GM12892 (cell line): ENCODE measurements at regions not wholly inside any gene's neighbourhood (a gene's known extent, or its start where the extent isn't known, plus 50 kb on each side); places are given as distances from the start of the nearest gene placed in this dataset.

ENCODE experiments used
- DNase-seq: peaks from one replicate; pipeline ENCODE4 v3.0.0; 2011; ENCODE audit not compliant: insufficient read length
- FAIRE-seq: peaks from 2 replicates; lab custom pipeline; 2011; peaks lifted over from hg19 to GRCh38; lab: Jason Lieb, UNC
- POLR2A ChIP-seq: IDR thresholded peaks from 2 replicates; pipeline ENCODE4 v1.6.1; 2011; ENCODE audit warnings: low read depth, low read length, control low read depth
- POLR2AphosphoS5 ChIP-seq: IDR thresholded peaks from 2 replicates; pipeline ENCODE4 v1.6.1; 2011; ENCODE audit warnings: low read depth, low read length, control low read depth
- TAF1 ChIP-seq: IDR thresholded peaks from 2 replicates; pipeline ENCODE4 v1.6.1; 2011; ENCODE audit warnings: low read depth, mild to moderate bottlenecking, control low read depth, low read length, borderline replicate concordance

DNA sequence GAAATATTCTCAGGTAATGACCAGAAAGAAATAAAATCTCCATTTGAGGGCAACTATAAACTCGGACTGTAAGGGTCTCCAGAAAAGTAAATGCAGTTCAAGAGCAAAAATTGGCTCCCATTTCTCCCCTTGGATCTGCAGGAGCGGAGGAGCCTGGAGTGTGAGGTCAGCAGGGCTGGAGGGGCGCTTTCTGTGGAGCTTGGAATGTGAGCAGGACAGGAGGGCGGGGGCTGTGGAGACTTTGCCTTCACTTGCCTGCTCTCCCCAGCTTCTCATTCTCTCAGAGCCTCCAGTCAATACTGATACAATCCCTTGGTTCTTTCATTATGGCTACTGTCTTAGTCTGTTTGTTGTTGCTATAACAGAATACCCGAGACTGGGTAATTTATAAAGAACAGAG lies 162.8 kb upstream of the ANKH start:
- TF ChIP-seq POLR2AphosphoS5 (no peak), POLR2A (no peak), TAF1 (no peak)
- FAIRE-seq (no peak), DNase-seq (no peak)

DNA sequence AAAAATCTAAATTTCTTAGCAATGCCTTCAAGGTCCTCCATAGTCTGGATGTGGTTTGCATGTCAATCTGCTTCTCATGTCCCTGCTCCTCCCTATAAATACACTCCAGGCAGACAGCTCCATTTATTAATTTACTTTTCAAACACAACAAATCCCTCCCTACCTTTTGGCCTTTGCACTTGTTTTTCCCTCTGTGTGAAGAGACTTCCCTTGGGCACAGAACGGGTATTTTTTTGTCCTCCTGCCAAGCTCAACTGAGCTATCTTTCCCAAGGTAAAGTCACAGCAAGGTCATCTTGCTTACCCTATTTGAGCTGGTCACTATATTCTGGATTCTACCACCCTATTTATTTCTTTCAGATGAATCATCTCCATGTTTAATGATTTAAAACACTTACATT lies 159.6 kb upstream of the ANKH start:
- DNase-seq (no peak), FAIRE-seq (no peak)
- TF ChIP-seq POLR2AphosphoS5 (no peak), POLR2A (no peak), TAF1 (no peak)

DNA sequence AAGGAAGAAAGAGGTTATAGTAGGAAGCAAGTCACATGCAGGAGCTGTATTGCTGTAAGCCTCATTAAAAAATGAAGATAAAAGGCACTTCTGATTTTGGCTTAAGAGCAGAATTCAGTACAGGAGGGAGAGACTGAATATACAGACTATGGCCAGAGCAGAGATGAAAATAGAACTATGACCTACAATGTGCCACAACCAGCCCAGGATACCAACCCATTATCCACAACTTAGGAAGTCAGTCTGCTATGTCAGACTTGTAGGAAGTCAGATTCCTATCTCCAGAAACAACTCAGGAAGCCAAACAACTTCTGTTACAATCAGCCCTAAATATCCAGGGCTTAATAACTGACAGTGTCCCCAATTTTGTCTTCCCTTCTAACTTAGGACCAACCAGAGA lies 156.2 kb upstream of the ANKH start:
- TF ChIP-seq POLR2AphosphoS5 (no peak), POLR2A (no peak), TAF1 (no peak)
- FAIRE-seq (no peak), DNase-seq (no peak)

DNA sequence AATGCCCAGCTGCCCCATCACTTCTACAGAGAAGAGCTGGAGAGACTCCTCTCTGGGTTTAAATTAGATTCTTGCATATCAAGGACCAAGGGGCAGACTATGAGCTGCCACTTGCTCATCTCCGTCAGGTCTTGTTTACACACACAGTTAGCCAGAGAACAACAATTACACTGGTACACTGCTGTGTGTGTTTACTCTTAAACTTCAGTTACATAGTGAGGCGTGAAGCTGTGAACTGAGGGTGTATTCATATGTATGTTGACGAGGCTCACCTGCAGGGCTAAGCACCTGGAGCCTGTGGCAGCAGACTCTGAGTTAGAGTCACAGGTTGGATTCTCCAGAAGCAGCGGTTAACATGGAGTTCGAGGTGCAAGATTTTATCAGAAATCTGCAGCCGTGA lies 155.4 kb upstream of the ANKH start:
- no peak for DNase-seq
- TF ChIP-seq TAF1 = no peak
- no peak for TF ChIP-seq POLR2AphosphoS5
- TF ChIP-seq POLR2A = no peak
- FAIRE-seq = no peak

DNA sequence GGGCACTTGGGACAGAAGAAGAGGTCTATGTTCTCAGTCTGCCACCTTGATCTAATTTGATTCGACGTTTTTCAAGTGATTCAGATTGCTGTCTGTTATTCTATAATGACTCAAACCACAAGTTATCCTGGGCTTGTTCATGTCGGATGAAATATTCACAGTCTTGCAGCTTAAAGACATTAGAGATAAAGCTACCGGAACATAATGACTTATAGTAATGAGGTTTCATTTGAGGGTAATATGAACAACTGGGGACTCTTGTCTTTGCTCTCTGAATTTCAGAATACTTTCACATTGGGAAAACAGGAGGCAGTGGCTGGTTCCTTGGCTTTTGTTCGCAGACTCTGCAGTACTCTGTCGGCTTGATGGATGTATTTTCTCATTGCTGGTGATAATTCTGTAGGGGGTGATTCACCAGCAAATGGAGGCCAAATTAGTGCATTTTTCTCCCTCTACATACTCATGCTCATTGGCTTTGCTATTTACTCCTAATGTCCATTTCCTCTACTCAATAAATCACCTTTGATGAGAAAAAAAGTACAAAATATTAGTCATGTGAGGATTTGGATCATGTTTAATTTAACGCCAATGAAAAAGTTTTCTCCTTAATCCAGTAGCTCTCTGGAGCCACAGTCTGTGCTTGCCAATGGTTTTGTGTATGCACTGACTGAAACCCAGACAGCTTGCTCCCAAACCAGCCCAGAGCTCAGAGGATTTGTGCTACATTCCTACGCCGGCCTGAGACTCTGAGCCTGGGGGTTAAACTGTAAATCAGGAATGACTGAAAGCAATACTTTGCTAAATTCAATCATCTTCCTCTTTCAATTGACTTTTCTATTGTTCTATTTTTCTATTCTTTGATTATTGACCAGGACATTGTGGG lies 154.7 kb upstream of the ANKH start:
- no peak for TF ChIP-seq POLR2A
- no peak for TF ChIP-seq TAF1
- TF ChIP-seq POLR2AphosphoS5 = no peak
- FAIRE-seq (no peak), DNase-seq (no peak)

DNA sequence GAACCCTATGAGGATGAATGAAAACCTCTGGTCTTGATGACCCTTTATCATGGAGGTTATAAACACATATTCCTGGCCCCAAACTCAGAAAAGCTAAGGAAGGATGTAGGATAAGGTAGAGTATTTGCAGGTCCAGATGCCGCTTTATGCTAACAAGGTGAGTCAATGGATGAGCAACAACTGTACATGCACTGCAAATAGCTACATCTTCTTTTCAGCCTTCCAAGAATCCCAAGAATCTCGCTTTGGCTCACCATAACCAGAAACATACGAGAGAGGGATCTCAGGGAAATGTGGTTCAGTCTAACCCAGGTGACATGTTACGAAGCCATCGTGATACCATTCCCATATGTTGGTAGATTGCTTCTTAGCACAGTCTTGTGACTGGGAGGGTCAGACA lies 152.3 kb upstream of the ANKH start:
- TF ChIP-seq POLR2A (no peak), TAF1 (no peak), POLR2AphosphoS5 (no peak)
- FAIRE-seq = no peak
- no peak for DNase-seq

DNA sequence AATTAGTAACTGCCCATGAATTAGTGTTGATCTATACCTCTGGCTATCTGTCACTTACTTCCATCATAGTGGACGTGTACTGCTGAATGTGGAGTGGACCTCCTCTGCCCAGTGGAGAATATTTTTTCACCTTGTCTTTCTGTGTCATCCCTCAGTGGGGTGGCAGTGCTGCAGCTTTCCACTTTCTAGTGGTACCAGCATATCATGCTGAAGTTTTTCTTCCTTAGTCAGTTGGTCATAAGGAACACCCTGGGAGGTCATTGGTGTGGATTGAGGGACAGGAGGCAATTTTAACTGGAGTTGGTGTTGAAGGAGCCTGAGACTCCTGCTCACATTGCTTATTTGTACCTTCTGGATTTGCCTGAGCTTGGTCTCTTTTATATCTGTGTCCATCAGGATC lies 151.7 kb upstream of the ANKH start:
- FAIRE-seq = no peak
- DNase-seq = no peak
- TF ChIP-seq TAF1 (no peak), POLR2A (no peak), POLR2AphosphoS5 (no peak)

DNA sequence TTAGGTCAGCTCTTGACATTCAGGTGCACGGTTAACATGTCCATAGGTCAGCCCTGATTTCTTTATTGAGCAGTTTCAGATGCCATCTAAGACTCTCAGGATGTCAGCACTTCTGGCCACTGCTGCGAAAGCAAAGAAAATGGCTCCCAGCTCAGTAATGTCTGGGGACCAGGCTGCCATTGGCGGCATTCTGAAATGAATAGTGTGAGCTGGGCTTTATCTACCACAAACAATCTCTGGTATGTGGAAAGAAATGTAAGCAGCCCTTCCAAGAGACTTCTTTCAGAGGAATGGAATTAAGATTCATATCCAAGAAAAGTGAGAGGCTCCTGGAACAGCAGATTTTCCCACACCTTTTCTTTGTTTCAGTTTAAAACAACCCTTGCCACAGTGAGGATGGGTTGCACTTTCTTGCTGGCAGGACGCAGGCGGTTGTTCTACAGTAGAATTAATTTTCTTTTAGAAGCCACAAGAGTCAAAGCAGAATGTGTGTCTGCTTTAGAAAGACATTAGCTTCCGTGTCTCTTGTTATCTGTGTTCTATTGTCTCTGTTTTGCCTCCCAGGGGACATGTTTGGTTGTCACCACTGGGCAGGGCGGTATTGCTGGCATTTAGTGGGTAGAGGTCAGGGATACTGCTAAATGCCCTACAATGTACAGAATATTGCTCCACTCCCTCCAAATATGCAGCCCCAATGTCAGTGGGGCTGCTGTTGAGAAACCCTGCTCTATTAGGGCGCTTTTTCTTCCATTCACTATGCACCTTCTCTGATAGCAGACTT lies 149.9 kb upstream of the ANKH start:
- TF ChIP-seq POLR2A (no peak), TAF1 (no peak), POLR2AphosphoS5 (no peak)
- DNase-seq = no peak
- no peak for FAIRE-seq

DNA sequence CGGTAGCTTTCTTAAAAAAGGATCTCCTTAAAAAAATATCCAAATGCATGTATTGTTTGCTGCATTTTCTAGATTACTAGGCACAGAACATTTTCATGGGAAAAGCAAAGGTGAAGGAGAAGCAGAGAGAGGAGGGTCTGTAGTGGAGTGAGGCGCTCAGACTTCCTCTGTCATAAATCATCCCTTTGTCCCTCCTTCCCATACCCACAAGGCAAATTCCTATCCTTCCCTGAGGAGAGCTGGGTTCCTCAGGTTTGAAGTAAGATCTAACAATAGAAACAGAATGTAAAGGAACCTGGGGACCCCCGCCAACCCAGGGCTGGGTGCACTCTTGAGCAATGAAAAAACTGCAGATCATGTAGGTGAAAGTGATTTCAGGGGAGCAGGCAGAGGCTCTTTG lies 149.2 kb upstream of the ANKH start:
- FAIRE-seq = no peak
- TF ChIP-seq POLR2AphosphoS5 (no peak), POLR2A (no peak), TAF1 (no peak)
- DNase-seq = no peak

DNA sequence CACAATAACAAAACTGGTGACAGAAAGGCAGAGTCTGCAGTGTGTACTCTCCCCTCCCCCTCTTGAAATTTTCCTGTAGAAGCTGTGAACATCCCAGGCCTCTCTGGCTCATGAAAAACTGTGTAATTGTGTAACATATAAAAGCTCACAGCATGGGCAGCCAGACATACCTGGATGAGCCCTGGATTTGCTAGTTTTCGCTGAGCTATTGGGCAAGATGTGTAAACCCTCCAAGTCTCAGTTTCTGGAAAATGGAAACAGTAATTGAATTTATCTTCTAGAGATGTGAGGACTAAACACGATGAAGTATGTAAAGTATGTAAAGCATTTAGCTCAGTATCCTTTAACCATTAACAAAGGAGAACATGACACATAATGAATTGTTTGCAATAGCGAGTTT lies 143.2 kb upstream of the ANKH start:
- no peak for TF ChIP-seq TAF1
- no peak for TF ChIP-seq POLR2AphosphoS5
- TF ChIP-seq POLR2A = no peak
- FAIRE-seq (no peak), DNase-seq (no peak)

DNA sequence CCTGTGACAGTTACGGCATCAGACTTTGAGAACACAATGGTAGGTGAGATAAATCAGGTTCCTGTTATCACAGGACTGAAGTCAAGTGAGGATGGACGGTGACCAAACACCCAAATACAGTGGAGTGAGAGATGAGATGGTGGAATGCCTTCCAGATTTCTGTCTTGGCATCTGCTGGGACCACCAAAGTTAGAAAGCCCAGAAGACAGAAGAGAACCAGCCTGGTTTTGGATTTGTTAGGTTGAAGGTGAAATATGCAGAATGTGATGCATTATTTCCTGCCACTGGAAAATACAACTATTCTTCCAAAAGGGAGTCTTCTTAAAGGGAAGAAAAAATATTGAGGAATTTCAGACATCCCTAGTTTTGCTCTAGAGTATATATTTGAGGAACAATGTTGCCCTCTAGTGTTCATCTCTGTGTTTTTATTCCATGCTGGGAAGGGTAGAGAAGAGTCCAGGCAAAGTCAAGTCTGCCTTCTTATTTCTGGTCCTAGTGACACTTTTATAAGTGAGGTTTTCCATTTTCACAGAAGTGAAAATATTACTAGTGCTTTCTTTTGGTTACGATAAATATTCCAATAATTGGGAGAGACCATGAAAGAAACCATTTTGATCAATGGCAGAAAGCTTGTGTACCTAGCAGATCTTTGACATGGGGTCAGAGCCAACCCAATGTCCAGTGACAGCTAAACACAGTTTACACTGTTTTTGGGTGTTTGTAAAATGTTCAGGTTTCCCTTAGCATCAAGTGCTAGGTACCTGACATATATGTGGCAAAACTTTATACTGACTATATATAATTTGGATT lies 142.3 kb upstream of the ANKH start:
- no peak for TF ChIP-seq TAF1
- no peak for TF ChIP-seq POLR2AphosphoS5
- no peak for TF ChIP-seq POLR2A
- DNase-seq (no peak), FAIRE-seq (peak; percentile 24)
